Hepatocyte (in vitro differentiated cells): ENCODE measurements at regions not wholly inside any gene's neighbourhood (a gene's known extent, or its start where the extent isn't known, plus 50 kb on each side); places are given as distances from the start of the nearest gene placed in this dataset.

Experiments used
- DNase-seq: peaks from one replicate; pipeline ENCODE4 v3.0.0-alpha.2; 2016; ENCODE audit warnings: low spot score
- H2AFZ ChIP-seq: fragments of 200-600 bp; sonication (generic); 2 replicates; pipeline ENCODE4 v1.6.0; 2016; ENCODE audit warnings: antibody characterized with exemption, mild to moderate bottlenecking
- H3K27ac ChIP-seq: fragments of 200-600 bp; sonication (generic); 2 replicates; pipeline ENCODE4 v1.5.1; 2016; ENCODE audit warnings: mild to moderate bottlenecking
- H3K27me3 ChIP-seq: fragments of 200-600 bp; sonication (generic); 2 replicates; pipeline ENCODE4 v1.6.1; 2016
- H3K36me3 ChIP-seq: fragments of 200-600 bp; sonication (generic); replicated peaks from 2 replicates; pipeline ENCODE4 v1.5.1; 2016; ENCODE audit warnings: low read depth; ENCODE audit not compliant: insufficient read depth
- H3K4me1 ChIP-seq: fragments of 200-600 bp; sonication (generic); 2 replicates; pipeline ENCODE4 v1.5.1; 2016; ENCODE audit warnings: mild to moderate bottlenecking, moderate library complexity; ENCODE audit not compliant: insufficient read depth
- H3K4me2 ChIP-seq: fragments of 200-600 bp; sonication (generic); 2 replicates; pipeline ENCODE4 v1.6.0; 2016
- H3K4me3 ChIP-seq: fragments of 200-600 bp; sonication (generic); 2 replicates; pipeline ENCODE4 v1.5.1; 2016; ENCODE audit warnings: mild to moderate bottlenecking
- H3K79me2 ChIP-seq: fragments of 200-600 bp; sonication (generic); 2 replicates; pipeline ENCODE4 v1.6.0; 2017; ENCODE audit warnings: mild to moderate bottlenecking
- H3K9me2 ChIP-seq: fragments of 200-600 bp; sonication (generic); replicated peaks from 2 replicates; pipeline ENCODE4 v1.6.0; 2017; ENCODE audit warnings: mild to moderate bottlenecking; ENCODE audit not compliant: insufficient read depth
- H3K9me3 ChIP-seq: fragments of 200-600 bp; sonication (generic); 2 replicates; pipeline ENCODE4 v1.5.1; 2016; ENCODE audit warnings: low read depth, mild to moderate bottlenecking
- H4K20me1 ChIP-seq: fragments of 200-600 bp; sonication (generic); 2 replicates; pipeline ENCODE4 v1.6.0; 2016; ENCODE audit warnings: mild to moderate bottlenecking; ENCODE audit not compliant: insufficient read depth, poor library complexity, severe bottlenecking
- EZH2 ChIP-seq: fragments of 200-600 bp; sonication (generic); IDR thresholded peaks from 2 replicates; pipeline ENCODE4 v1.6.1; 2016; ENCODE audit warnings: antibody characterized with exemption, mild to moderate bottlenecking, borderline replicate concordance
- EZH2phosphoT487 ChIP-seq: fragments of 200-600 bp; sonication (generic); IDR thresholded peaks from one replicate; pipeline ENCODE4 v1.6.1; 2018; ENCODE audit warnings: antibody characterized with exemption, mild to moderate bottlenecking, low read depth, moderate library complexity; ENCODE audit not compliant: unreplicated experiment, severe bottlenecking
- WGBS: methylation state at CpG from one replicate; pipeline ENCODE4 v1.1.6; 2016; ENCODE audit warnings: low lambda C conversion rate; ENCODE audit errors: missing lambda C conversion rate; 5-methylcytosine and 5-hydroxymethylcytosine counted together
- TF ChIP-seq, protein P1 (sequence below): fragments of 200-600 bp; sonication (generic); IDR thresholded peaks from 2 replicates; pipeline ENCODE4 v1.5.1; 2016; ENCODE audit warnings: antibody characterized with exemption, mild to moderate bottlenecking; ENCODE audit not compliant: poor library complexity

DNA sequence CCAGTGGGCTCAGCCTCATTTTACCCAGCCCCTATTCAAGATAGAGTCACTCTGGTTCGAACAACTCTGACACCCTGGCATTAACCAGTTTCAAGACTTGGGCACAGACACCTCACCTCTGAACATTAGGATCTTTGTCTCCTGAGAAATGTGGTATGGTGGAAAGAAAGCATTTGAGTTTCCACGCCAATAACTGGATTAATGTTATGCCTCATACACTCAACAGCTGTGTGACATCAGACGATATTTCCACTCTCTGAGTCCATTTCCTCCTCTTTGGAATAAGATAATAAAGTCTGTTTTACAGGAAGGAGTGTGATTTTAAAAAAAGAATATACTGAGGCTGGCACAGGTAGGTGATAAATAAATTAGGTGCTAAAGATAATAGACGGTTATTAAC lies 121.3 kb upstream of the CHL1 start:
- Histone ChIP-seq H4K20me1 (no peaks in the 10 kb centered on the region), H3K27me3 (no peaks in the 10 kb centered on the region), H3K4me3 (no peak overlapping the region), H2AFZ (no peak overlapping the region), H3K79me2 (no peaks in the 10 kb centered on the region), H3K4me1 (no peaks in the 10 kb centered on the region), H3K9me2 (no peaks in the 10 kb centered on the region), H3K36me3 (no peaks in the 10 kb centered on the region), H3K4me2 (no peak overlapping the region), H3K27ac (no peak overlapping the region), H3K9me3 (no peaks in the 10 kb centered on the region)
- WGBS, result 80% methylated on average over 4 of the region's 4 CpGs
- DNase-seq, result no peak
- TF ChIP-seq, protein P1, sequence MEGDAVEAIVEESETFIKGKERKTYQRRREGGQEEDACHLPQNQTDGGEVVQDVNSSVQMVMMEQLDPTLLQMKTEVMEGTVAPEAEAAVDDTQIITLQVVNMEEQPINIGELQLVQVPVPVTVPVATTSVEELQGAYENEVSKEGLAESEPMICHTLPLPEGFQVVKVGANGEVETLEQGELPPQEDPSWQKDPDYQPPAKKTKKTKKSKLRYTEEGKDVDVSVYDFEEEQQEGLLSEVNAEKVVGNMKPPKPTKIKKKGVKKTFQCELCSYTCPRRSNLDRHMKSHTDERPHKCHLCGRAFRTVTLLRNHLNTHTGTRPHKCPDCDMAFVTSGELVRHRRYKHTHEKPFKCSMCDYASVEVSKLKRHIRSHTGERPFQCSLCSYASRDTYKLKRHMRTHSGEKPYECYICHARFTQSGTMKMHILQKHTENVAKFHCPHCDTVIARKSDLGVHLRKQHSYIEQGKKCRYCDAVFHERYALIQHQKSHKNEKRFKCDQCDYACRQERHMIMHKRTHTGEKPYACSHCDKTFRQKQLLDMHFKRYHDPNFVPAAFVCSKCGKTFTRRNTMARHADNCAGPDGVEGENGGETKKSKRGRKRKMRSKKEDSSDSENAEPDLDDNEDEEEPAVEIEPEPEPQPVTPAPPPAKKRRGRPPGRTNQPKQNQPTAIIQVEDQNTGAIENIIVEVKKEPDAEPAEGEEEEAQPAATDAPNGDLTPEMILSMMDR, result no peak
- TF ChIP-seq EZH2phosphoT487 (no peak), EZH2 (no peak)

GRCh38 chr3:79542-79941 lies 117.0 kb upstream of the CHL1 start:
- H4K20me1 ChIP-seq, result no peaks in the 10 kb centered on the region
- no peaks in the 10 kb centered on the region for H3K79me2 ChIP-seq
- H3K4me2 ChIP-seq, result no peak overlapping the region
- 86% methylated on average over 2 of the region's 2 CpGs for WGBS
- H3K4me1 ChIP-seq, result no peaks in the 10 kb centered on the region
- no peak overlapping the region for H3K4me3 ChIP-seq
- no peaks in the 10 kb centered on the region for H3K9me2 ChIP-seq
- no peaks in the 10 kb centered on the region for H3K9me3 ChIP-seq
- H3K36me3 ChIP-seq, result no peaks in the 10 kb centered on the region
- H3K27ac ChIP-seq, result no peak overlapping the region
- no peak for DNase-seq
- no peak overlapping the region for H2AFZ ChIP-seq
- H3K27me3 ChIP-seq, result no peaks in the 10 kb centered on the region
- no peak for TF ChIP-seq EZH2
- TF ChIP-seq EZH2phosphoT487, result no peak
- TF ChIP-seq, protein P1, result no peak

- H3K4me1 ChIP-seq, result no peaks in the 10 kb centered on the region
- WGBS, result 77% methylated on average over 2 of the region's 2 CpGs
- H4K20me1 ChIP-seq, result no peaks in the 10 kb centered on the region
- no peak for DNase-seq
- no peaks in the 10 kb centered on the region for H3K27me3 ChIP-seq
- no peaks in the 10 kb centered on the region for H3K9me3 ChIP-seq
- H2AFZ ChIP-seq, result no peak overlapping the region
- H3K9me2 ChIP-seq, result no peaks in the 10 kb centered on the region
- no peak overlapping the region for H3K4me3 ChIP-seq
- H3K79me2 ChIP-seq, result no peaks in the 10 kb centered on the region
- no peak overlapping the region for H3K4me2 ChIP-seq
- no peak for TF ChIP-seq EZH2
- no peak for TF ChIP-seq EZH2phosphoT487
- TF ChIP-seq, protein P1, result no peak
- H3K36me3 ChIP-seq, result no peaks in the 10 kb centered on the region
- H3K27ac ChIP-seq, result no peak overlapping the region
Observed at GRCh38 chr3:82508-82907, 114.1 kb upstream of the CHL1 start.

GRCh38 chr3:83096-83495 lies 113.5 kb upstream of the CHL1 start:
- H3K4me2 ChIP-seq, result no peak overlapping the region
- no peaks in the 10 kb centered on the region for H3K9me2 ChIP-seq
- H3K4me1 ChIP-seq, result no peaks in the 10 kb centered on the region
- no peak overlapping the region for H2AFZ ChIP-seq
- H3K4me3 ChIP-seq, result no peak overlapping the region
- H3K27ac ChIP-seq, result no peak overlapping the region
- no peaks in the 10 kb centered on the region for H4K20me1 ChIP-seq
- H3K27me3 ChIP-seq, result no peaks in the 10 kb centered on the region
- WGBS, result 92% methylated on average over 2 of the region's 2 CpGs
- no peaks in the 10 kb centered on the region for H3K9me3 ChIP-seq
- H3K79me2 ChIP-seq, result no peaks in the 10 kb centered on the region
- no peaks in the 10 kb centered on the region for H3K36me3 ChIP-seq
- TF ChIP-seq EZH2 (no peak), EZH2phosphoT487 (no peak)
- TF ChIP-seq, protein P1, result no peak
- DNase-seq, result no peak
